ENCODE measurements at regions not wholly inside any gene's neighbourhood (a gene's known extent, or its start where the extent isn't known, plus 50 kb on each side); places are given as distances from the start of the nearest gene placed in this dataset.

GRCh38 chr19:34574704-34575103 lies 93.1 kb downstream of the WTIP start:
- TF ChIP-seq CTCF (IDR thresholded peaks at IDR 0.05) (no peak), POLR2A (IDR thresholded peaks at IDR 0.05) (no peak)
